Suprapubic skin (tissue), 4 donors: ENCODE measurements at regions not wholly inside any gene's neighbourhood (a gene's known extent, or its start where the extent isn't known, plus 50 kb on each side); places are given as distances from the start of the nearest gene placed in this dataset.

Experiments used
- CTCF ChIP-seq, 2 donors: fragments of 200-600 bp in 1 of 2; fragments of 450-650 bp in 1 of 2; sonication (generic) in 1 of 2; IDR thresholded peaks; one replicate each; pipeline ENCODE4 v1.5.1; 2016 to 2019; ENCODE audit warnings: antibody characterized with exemption in 2 of 2, mild to moderate bottlenecking in 1 of 2, moderate library complexity in 1 of 2
- POLR2A ChIP-seq, 2 donors: fragments of 450-650 bp; IDR thresholded peaks; one replicate each; pipeline ENCODE4 v1.6.1; 2017; ENCODE audit warnings: antibody characterized with exemption in 2 of 2, mild to moderate bottlenecking in 2 of 2, moderate library complexity in 2 of 2
- POLR2AphosphoS5 ChIP-seq, 3 donors: sonication (generic); formaldehyde crosslinking; IDR thresholded peaks; one replicate each; pipeline ENCODE4 v1.6.1; 2017; ENCODE audit warnings: antibody characterized with exemption in 3 of 3

- TF ChIP-seq CTCF (IDR thresholded peaks at IDR 0.05) (no peak), POLR2A (IDR thresholded peaks at IDR 0.05) (no peak), POLR2AphosphoS5 (IDR thresholded peaks at IDR 0.05) (no peak)
Observed at GRCh38 chr3:40975711-40976121, 223.6 kb upstream of the CTNNB1 start.
